Vagina (tissue), 2 donors: ENCODE measurements at regions not wholly inside any gene's neighbourhood (a gene's known extent, or its start where the extent isn't known, plus 50 kb on each side); places are given as distances from the start of the nearest gene placed in this dataset.

ENCODE experiments used
- DNase-seq, 2 donors: peaks; one replicate each; pipeline ENCODE4 v3.0.0-alpha.2; 2017; ENCODE audit errors: extremely low spot score in 2 of 2
- H3K27ac ChIP-seq: fragments of 200-600 bp; sonication (generic); one replicate; pipeline ENCODE4 v1.5.1; 2019
- H3K27me3 ChIP-seq: fragments of 200-600 bp; sonication (generic); one replicate; pipeline ENCODE4 v1.5.1; 2019
- H3K36me3 ChIP-seq, 2 donors: fragments of 200-600 bp; sonication (generic); one replicate each; pipeline ENCODE4 v1.5.1; 2017 to 2019
- H3K4me1 ChIP-seq: fragments of 200-600 bp; sonication (generic); one replicate; pipeline ENCODE4 v1.5.1; 2019
- H3K4me3 ChIP-seq, 2 donors: fragments of 200-600 bp; sonication (generic); 1 replicate in 1 of 2; 2 replicates in 1 of 2; pipeline ENCODE4 v1.5.1; 2016 to 2019
- H3K9me3 ChIP-seq: fragments of 200-600 bp; sonication (generic); one replicate; pipeline ENCODE4 v1.5.1; 2019
- POLR2A ChIP-seq, 2 donors: fragments of 450-650 bp; IDR thresholded peaks; one replicate each; pipeline ENCODE4 v1.6.1; 2017; ENCODE audit warnings: antibody characterized with exemption in 2 of 2, mild to moderate bottlenecking in 2 of 2, moderate library complexity in 2 of 2
- POLR2AphosphoS5 ChIP-seq, 2 donors: sonication (generic); formaldehyde crosslinking; IDR thresholded peaks; one replicate each; pipeline ENCODE4 v1.9.0; 2017; ENCODE audit warnings: antibody characterized with exemption in 2 of 2, mild to moderate bottlenecking in 2 of 2, low read depth in 1 of 2; ENCODE audit not compliant: insufficient read depth in 1 of 2
- intact Hi-C: fragments of 100-400 bp; cut with DNase I; formaldehyde crosslinking; loops from one replicate; pipeline ENCODE4 v1.15.1; 2023
- TF ChIP-seq, protein P1 (sequence below), 3 experiments: fragments of 450-650 bp in 2 of 3; fragments of 200-600 bp in 1 of 3; sonication (generic) in 1 of 3; IDR thresholded peaks; one replicate each; pipeline ENCODE4 v1.5.1; 2017 to 2019; ENCODE audit warnings: antibody characterized with exemption in 3 of 3, mild to moderate bottlenecking in 2 of 3, moderate library complexity in 2 of 3

- Histone ChIP-seq H3K27ac (no peak overlapping the region), H3K4me1 (no peaks in the 10 kb centered on the region), H3K9me3 (no peaks in the 10 kb centered on the region), H3K36me3 (no peaks in the 10 kb centered on the region), H3K4me3 (no peak overlapping the region), H3K27me3 (no peaks in the 10 kb centered on the region)
- intact Hi-C loops, result no loop called here
- DNase-seq, result no peak
- TF ChIP-seq POLR2A (IDR thresholded peaks at IDR 0.05) (no peak), POLR2AphosphoS5 (IDR thresholded peaks at IDR 0.05; ENCODE audit: insufficient read depth in 1 of 2, low read depth in 1 of 2) (no peak)
- TF ChIP-seq, protein P1, sequence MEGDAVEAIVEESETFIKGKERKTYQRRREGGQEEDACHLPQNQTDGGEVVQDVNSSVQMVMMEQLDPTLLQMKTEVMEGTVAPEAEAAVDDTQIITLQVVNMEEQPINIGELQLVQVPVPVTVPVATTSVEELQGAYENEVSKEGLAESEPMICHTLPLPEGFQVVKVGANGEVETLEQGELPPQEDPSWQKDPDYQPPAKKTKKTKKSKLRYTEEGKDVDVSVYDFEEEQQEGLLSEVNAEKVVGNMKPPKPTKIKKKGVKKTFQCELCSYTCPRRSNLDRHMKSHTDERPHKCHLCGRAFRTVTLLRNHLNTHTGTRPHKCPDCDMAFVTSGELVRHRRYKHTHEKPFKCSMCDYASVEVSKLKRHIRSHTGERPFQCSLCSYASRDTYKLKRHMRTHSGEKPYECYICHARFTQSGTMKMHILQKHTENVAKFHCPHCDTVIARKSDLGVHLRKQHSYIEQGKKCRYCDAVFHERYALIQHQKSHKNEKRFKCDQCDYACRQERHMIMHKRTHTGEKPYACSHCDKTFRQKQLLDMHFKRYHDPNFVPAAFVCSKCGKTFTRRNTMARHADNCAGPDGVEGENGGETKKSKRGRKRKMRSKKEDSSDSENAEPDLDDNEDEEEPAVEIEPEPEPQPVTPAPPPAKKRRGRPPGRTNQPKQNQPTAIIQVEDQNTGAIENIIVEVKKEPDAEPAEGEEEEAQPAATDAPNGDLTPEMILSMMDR (IDR thresholded peaks at IDR 0.05), result no peak
These were observed 675.0 kb upstream of the KIRREL3 start for GRCh38 chr11:127675581-127675980.

GRCh38 chr11:127674754-127675153 lies 674.2 kb upstream of the KIRREL3 start:
- DNase-seq, result no peak
- Histone ChIP-seq H3K27me3 (no peaks in the 10 kb centered on the region), H3K4me1 (no peaks in the 10 kb centered on the region), H3K27ac (no peak overlapping the region), H3K4me3 (no peak overlapping the region), H3K36me3 (no peaks in the 10 kb centered on the region), H3K9me3 (no peaks in the 10 kb centered on the region)
- TF ChIP-seq POLR2A (IDR thresholded peaks at IDR 0.05) (no peak), POLR2AphosphoS5 (IDR thresholded peaks at IDR 0.05; ENCODE audit: insufficient read depth in 1 of 2, low read depth in 1 of 2) (no peak)
- TF ChIP-seq, protein P1 (IDR thresholded peaks at IDR 0.05), result no peak
- intact Hi-C loops, result no loop called here

DNA sequence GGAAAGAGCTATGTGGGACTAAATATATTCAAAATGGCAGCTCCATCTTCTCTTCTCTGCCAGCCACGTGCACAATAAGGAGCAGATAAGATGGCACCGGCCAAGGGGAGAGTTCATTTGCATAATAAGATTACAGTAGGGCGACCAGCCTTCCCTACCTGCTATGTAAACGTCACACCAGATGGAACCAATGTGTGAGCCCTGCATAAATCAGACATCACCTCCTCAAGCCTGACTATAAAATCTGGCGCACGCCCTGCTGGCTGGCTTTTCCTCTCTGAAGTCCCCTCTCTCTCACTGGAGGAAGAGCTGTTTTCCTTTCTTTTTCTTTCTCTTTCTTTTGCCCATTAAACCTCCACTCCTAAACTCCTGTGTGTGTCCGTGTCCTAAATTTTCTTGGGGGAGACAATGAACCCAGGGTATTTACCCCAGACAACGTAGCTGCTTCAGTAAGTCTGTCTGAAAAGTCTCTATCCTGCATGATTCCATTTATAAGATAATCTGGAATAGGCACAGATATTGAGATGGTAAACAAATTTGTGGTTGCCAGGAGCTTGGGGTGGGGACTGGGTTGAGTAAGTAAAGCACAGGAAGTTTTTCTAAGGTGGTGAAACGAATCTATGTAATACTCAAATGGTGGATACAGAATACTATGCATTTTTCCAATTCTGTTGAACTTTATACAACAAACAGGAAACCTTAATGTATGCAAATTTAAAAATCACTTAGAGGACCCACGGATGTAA lies 670.0 kb upstream of the KIRREL3 start:
- H3K4me3 ChIP-seq, result no peak overlapping the region
- H3K9me3 ChIP-seq, result no peaks in the 10 kb centered on the region
- intact Hi-C loops, result no loop called here
- no peak for DNase-seq
- no peaks in the 10 kb centered on the region for H3K27me3 ChIP-seq
- H3K27ac ChIP-seq, result no peak overlapping the region
- no peaks in the 10 kb centered on the region for H3K36me3 ChIP-seq
- TF ChIP-seq POLR2AphosphoS5 (IDR thresholded peaks at IDR 0.05; ENCODE audit: insufficient read depth in 1 of 2, low read depth in 1 of 2) (no peak), POLR2A (IDR thresholded peaks at IDR 0.05) (no peak)
- TF ChIP-seq, protein P1 (IDR thresholded peaks at IDR 0.05), result no peak
- no peaks in the 10 kb centered on the region for H3K4me1 ChIP-seq

DNA sequence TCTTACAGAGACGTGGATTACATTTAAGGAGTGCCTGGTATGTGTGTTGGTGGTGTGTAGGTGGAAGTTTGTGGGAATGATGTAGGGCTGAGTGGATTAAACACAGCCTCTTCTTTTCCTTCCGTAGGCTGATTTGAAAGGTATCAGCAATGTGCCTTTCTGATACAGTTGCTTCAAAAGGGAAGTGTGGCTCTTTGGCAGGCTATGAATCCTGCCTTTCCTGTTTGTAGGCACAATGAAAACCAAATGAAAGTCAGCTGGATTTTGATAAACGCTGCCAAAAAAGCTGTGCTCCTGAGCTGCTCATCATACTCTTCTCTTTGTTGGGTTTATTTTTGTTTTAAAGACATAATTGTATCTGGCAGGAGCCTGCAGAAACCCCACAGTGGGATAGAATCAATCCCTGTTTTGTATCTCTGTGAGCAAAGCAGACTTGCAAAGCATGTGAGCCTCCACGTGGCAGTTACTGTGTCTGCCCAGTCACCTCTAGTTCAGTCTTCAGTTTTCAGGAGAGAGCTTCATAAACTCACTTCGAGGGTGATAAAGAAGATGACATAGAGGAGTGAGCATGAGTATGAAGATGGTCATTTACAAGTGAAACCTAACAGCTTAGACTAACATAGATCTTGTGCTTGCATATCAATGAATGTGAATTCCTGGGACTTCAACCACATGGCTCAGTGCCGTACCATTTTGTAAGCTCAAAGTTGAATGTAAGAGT lies 655.7 kb upstream of the KIRREL3 start:
- H3K27ac ChIP-seq, result no peak overlapping the region
- no peaks in the 10 kb centered on the region for H3K27me3 ChIP-seq
- no peaks in the 10 kb centered on the region for H3K9me3 ChIP-seq
- H3K36me3 ChIP-seq, result no peaks in the 10 kb centered on the region
- H3K4me3 ChIP-seq, result no peak overlapping the region
- intact Hi-C loops, result no loop called here
- no peaks in the 10 kb centered on the region for H3K4me1 ChIP-seq
- TF ChIP-seq POLR2A (IDR thresholded peaks at IDR 0.05), result no peak
- TF ChIP-seq, protein P1 (IDR thresholded peaks at IDR 0.05), result no peak
- TF ChIP-seq POLR2AphosphoS5 (IDR thresholded peaks at IDR 0.05; ENCODE audit: insufficient read depth in 1 of 2, low read depth in 1 of 2), result no peak
- no peak for DNase-seq

DNA sequence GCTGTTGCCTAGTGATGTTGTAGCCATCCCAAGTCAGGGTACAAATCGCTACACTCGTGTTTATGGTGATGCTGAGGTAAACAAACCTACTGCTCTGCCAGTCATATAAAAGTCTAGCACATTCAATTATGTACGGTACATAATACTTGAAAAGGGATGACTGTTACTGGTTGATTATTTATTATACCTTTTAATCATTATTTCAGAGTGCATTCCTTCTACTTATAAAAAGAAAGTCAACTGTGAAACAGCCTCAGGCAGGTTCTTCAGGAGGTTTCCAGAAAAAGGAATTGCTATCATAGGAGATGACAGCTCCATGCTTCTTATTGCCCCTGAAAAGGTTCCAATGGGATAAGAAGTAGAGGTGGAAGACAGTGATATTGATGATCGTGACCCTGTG lies 652.5 kb upstream of the KIRREL3 start:
- Histone ChIP-seq H3K4me3 (no peak overlapping the region), H3K27ac (no peak overlapping the region)

More for the DNA sequence above, 652.5 kb upstream of the KIRREL3 start:
- Histone ChIP-seq H3K9me3 (no peaks in the 10 kb centered on the region), H3K27me3 (no peaks in the 10 kb centered on the region), H3K4me1 (no peaks in the 10 kb centered on the region), H3K36me3 (no peaks in the 10 kb centered on the region)
- intact Hi-C loops, result no loop called here
- DNase-seq, result no peak
- no peak for TF ChIP-seq POLR2A (IDR thresholded peaks at IDR 0.05)
- TF ChIP-seq, protein P1 (IDR thresholded peaks at IDR 0.05), result no peak
